ENCODE measurements at regions not wholly inside any gene's neighbourhood (a gene's known extent, or its start where the extent isn't known, plus 50 kb on each side); places are given as distances from the start of the nearest gene placed in this dataset.

DNA sequence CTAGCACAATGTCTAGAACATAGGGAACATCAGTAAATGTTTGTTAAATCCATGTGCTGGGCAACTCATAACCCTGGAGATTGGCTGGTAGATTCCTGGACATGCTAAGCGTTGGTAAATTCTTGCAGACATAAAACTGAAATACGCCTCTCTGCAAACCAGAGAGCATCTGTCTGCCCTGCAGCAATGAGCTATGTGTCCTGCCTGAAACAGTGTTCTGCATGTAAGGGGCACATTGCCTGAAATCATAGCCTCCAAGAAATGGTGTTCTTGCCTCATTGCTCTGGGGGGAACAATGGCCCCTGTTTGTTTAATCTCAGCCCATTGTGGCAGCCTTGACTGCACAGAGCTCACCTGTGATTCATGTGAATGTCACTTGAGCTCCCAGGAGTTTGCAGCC is 113.5 kb upstream of the CCL2 start:
- TF ChIP-seq, protein P1, sequence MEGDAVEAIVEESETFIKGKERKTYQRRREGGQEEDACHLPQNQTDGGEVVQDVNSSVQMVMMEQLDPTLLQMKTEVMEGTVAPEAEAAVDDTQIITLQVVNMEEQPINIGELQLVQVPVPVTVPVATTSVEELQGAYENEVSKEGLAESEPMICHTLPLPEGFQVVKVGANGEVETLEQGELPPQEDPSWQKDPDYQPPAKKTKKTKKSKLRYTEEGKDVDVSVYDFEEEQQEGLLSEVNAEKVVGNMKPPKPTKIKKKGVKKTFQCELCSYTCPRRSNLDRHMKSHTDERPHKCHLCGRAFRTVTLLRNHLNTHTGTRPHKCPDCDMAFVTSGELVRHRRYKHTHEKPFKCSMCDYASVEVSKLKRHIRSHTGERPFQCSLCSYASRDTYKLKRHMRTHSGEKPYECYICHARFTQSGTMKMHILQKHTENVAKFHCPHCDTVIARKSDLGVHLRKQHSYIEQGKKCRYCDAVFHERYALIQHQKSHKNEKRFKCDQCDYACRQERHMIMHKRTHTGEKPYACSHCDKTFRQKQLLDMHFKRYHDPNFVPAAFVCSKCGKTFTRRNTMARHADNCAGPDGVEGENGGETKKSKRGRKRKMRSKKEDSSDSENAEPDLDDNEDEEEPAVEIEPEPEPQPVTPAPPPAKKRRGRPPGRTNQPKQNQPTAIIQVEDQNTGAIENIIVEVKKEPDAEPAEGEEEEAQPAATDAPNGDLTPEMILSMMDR (conservative IDR thresholded peaks at IDR 0.05; ENCODE audit: low read length): no peak
- no peak for TF ChIP-seq EZH2phosphoT487 (IDR thresholded peaks at IDR 0.05; ENCODE audit: borderline replicate concordance)

All from Loucy (cell line).